KMS-11 (cell line): ENCODE measurements at regions not wholly inside any gene's neighbourhood (a gene's known extent, or its start where the extent isn't known, plus 50 kb on each side); places are given as distances from the start of the nearest gene placed in this dataset.

Source experiments
- H2AFZ ChIP-seq: fragments of 200-600 bp; sonication (generic); 2 replicates; pipeline ENCODE4 v1.6.1; 2016; ENCODE audit warnings: antibody characterized with exemption, mixed run types, low read depth
- H3K27ac ChIP-seq: fragments of 200-600 bp; sonication (generic); 2 replicates; pipeline ENCODE4 v1.6.1; 2016; ENCODE audit warnings: mild to moderate bottlenecking, mixed run types
- H3K27me3 ChIP-seq: fragments of 200-600 bp; sonication (generic); 2 replicates; pipeline ENCODE4 v1.6.1; 2017; ENCODE audit warnings: mild to moderate bottlenecking, low read depth, mixed run types, moderate library complexity; ENCODE audit not compliant: insufficient read depth
- H3K36me3 ChIP-seq: fragments of 200-600 bp; sonication (generic); 2 replicates; pipeline ENCODE4 v1.6.1; 2017; ENCODE audit warnings: mild to moderate bottlenecking, mixed run types; ENCODE audit not compliant: insufficient read depth
- H3K4me1 ChIP-seq: fragments of 200-600 bp; sonication (generic); 2 replicates; pipeline ENCODE4 v1.6.1; 2016; ENCODE audit warnings: mild to moderate bottlenecking, low read depth, mixed run types; ENCODE audit not compliant: poor library complexity, severe bottlenecking
- H3K4me2 ChIP-seq: fragments of 200-600 bp; sonication (generic); 2 replicates; pipeline ENCODE4 v1.7.0; 2016; ENCODE audit warnings: mild to moderate bottlenecking, mixed run types
- H3K4me3 ChIP-seq: fragments of 200-600 bp; sonication (generic); IDR thresholded peaks from 2 replicates; pipeline ENCODE4 v1.6.1; 2017; ENCODE audit warnings: low read depth, low read length, mixed read lengths; ENCODE audit not compliant: insufficient read depth
- H3K79me2 ChIP-seq: fragments of 200-600 bp; sonication (generic); 2 replicates; pipeline ENCODE4 v1.6.1; 2016; ENCODE audit warnings: low read depth, mixed run types; ENCODE audit not compliant: insufficient read depth
- H3K9ac ChIP-seq: fragments of 200-600 bp; sonication (generic); 2 replicates; pipeline ENCODE4 v1.6.1; 2016; ENCODE audit warnings: mild to moderate bottlenecking, mixed run types
- H4K20me1 ChIP-seq: fragments of 200-600 bp; sonication (generic); 2 replicates; pipeline ENCODE4 v1.6.1; 2016; ENCODE audit warnings: mild to moderate bottlenecking, mixed run types; ENCODE audit not compliant: insufficient read depth
- CTCF ChIP-seq: fragments of 200-600 bp; sonication (generic); conservative IDR thresholded peaks from 2 replicates; pipeline ENCODE4 v1.6.1; 2017; ENCODE audit warnings: low read depth, mild to moderate bottlenecking, antibody characterized with exemption, low read length, moderate library complexity, mixed read lengths

- Histone ChIP-seq H3K79me2 (no peaks in the 10 kb centered on the region), H3K36me3 (no peaks in the 10 kb centered on the region), H3K4me3 (no peak overlapping the region)
Observed at GRCh38 chr6:22958677-22959076, 389.3 kb downstream of the HDGFL1 start.

GRCh38 chr6:22959571-22959970, 390.2 kb downstream of the HDGFL1 start:
- Histone ChIP-seq H3K9ac (no peak overlapping the region), H3K4me2 (no peak overlapping the region), H3K27me3 (no peaks in the 10 kb centered on the region), H3K4me3 (no peak overlapping the region), H3K27ac (no peak overlapping the region), H3K79me2 (no peaks in the 10 kb centered on the region), H4K20me1 (no peaks in the 10 kb centered on the region), H3K4me1 (peaks cover 38% of the 10 kb centered on the region), H2AFZ (no peak overlapping the region), H3K36me3 (no peaks in the 10 kb centered on the region)
- no peak for TF ChIP-seq CTCF

More at GRCh38 chr6:22958677-22959076, 389.3 kb downstream of the HDGFL1 start:
- H3K4me2 ChIP-seq: no peak overlapping the region; the same call in 1 of the 2 replicates
- no peaks in the 10 kb centered on the region for H4K20me1 ChIP-seq
- no peak for TF ChIP-seq CTCF
- H2AFZ ChIP-seq: no peak overlapping the region
- H3K9ac ChIP-seq: no peak overlapping the region
- peaks cover 47% of the 10 kb centered on the region for H3K4me1 ChIP-seq
- no peak overlapping the region for H3K27ac ChIP-seq
- H3K27me3 ChIP-seq: no peaks in the 10 kb centered on the region

- no peaks in the 10 kb centered on the region for H3K27me3 ChIP-seq
- H3K4me2 ChIP-seq: no peak overlapping the region
- no peaks in the 10 kb centered on the region for H3K36me3 ChIP-seq
- no peak overlapping the region for H3K9ac ChIP-seq
- no peaks in the 10 kb centered on the region for H3K79me2 ChIP-seq
- no peak overlapping the region for H3K4me3 ChIP-seq
- no peak overlapping the region for H2AFZ ChIP-seq
- H4K20me1 ChIP-seq: no peaks in the 10 kb centered on the region
- H3K4me1 ChIP-seq: peaks cover 6% of the 10 kb centered on the region
- no peak overlapping the region for H3K27ac ChIP-seq
- no peak for TF ChIP-seq CTCF
Observed at GRCh38 chr6:22964334-22964733, 395.0 kb downstream of the HDGFL1 start.

- Histone ChIP-seq H3K27me3 (no peaks in the 10 kb centered on the region), H3K27ac (no peak overlapping the region), H2AFZ (no peak overlapping the region), H3K4me3 (no peak overlapping the region), H3K36me3 (no peaks in the 10 kb centered on the region), H3K9ac (no peak overlapping the region), H3K4me2 (no peak overlapping the region), H3K79me2 (no peaks in the 10 kb centered on the region), H3K4me1 (peaks cover 18% of the 10 kb centered on the region), H4K20me1 (no peaks in the 10 kb centered on the region)
- no peak for TF ChIP-seq CTCF
Observed at GRCh38 chr6:22965889-22966288, 396.5 kb downstream of the HDGFL1 start.
